ENCODE measurements at regions not wholly inside any gene's neighbourhood (a gene's known extent, or its start where the extent isn't known, plus 50 kb on each side); places are given as distances from the start of the nearest gene placed in this dataset.
A peak's percentile ranks its signal among the peaks of the same experiment; 100 is the strongest.

GRCh38 chr1:56378341-56379070 is 200.9 kb downstream of the PLPP3 start:
- TF ChIP-seq JUND (IDR thresholded peaks at IDR 0.05; ENCODE audit: low read depth): no peak
- in situ Hi-C loops (cut with HindIII; ENCODE audit: low pct_unique_long_range_greater_than_20kb, low sequenced_read_pairs): no loop called here
- peak in 1 of 2 experiments; percentile 2 for DNase-seq (ENCODE audit: low read depth in 1 of 2, low spot score in 1 of 2)

- no peak for DNase-seq (ENCODE audit: low read depth in 1 of 2, low spot score in 1 of 2)
- no peak for TF ChIP-seq JUND (IDR thresholded peaks at IDR 0.05; ENCODE audit: low read depth)
- in situ Hi-C loops (cut with HindIII; ENCODE audit: low pct_unique_long_range_greater_than_20kb, low sequenced_read_pairs): no loop called here
Measured at GRCh38 chr1:56377431-56377830, 201.9 kb downstream of the PLPP3 start.

GRCh38 chr1:56376188-56376984 is 203.0 kb downstream of the PLPP3 start:
- no peak for TF ChIP-seq JUND (IDR thresholded peaks at IDR 0.05; ENCODE audit: low read depth)
- in situ Hi-C loops (cut with HindIII; ENCODE audit: low pct_unique_long_range_greater_than_20kb, low sequenced_read_pairs): no loop called here
- DNase-seq (ENCODE audit: low read depth in 1 of 2, low spot score in 1 of 2): no peak

- in situ Hi-C loops (cut with HindIII; ENCODE audit: low pct_unique_long_range_greater_than_20kb, low sequenced_read_pairs): no loop called here
- DNase-seq (ENCODE audit: low read depth in 1 of 2, low spot score in 1 of 2): no peak
- TF ChIP-seq JUND (IDR thresholded peaks at IDR 0.05; ENCODE audit: low read depth): no peak
Measured at GRCh38 chr1:56375326-56375804, 204.0 kb downstream of the PLPP3 start.

GRCh38 chr1:56374026-56374974 is 205.1 kb downstream of the PLPP3 start:
- TF ChIP-seq JUND (IDR thresholded peaks at IDR 0.05; ENCODE audit: low read depth): no peak
- DNase-seq (ENCODE audit: low read depth in 1 of 2, low spot score in 1 of 2): no peak
- in situ Hi-C loops (cut with HindIII; ENCODE audit: low pct_unique_long_range_greater_than_20kb, low sequenced_read_pairs): no loop called here

GRCh38 chr1:56370513-56370912 is 208.8 kb downstream of the PLPP3 start:
- in situ Hi-C loops (cut with HindIII; ENCODE audit: low pct_unique_long_range_greater_than_20kb, low sequenced_read_pairs): no loop called here

GRCh38 chr1:56363007-56363770 is 216.2 kb downstream of the PLPP3 start:
- in situ Hi-C loops (cut with HindIII; ENCODE audit: low pct_unique_long_range_greater_than_20kb, low sequenced_read_pairs): no loop called here
- no peak for DNase-seq (ENCODE audit: low read depth in 1 of 2, low spot score in 1 of 2)
- no peak for TF ChIP-seq JUND (IDR thresholded peaks at IDR 0.05; ENCODE audit: low read depth)

More at GRCh38 chr1:56370513-56370912, 208.8 kb downstream of the PLPP3 start:
- no peak for DNase-seq (ENCODE audit: low read depth in 1 of 2, low spot score in 1 of 2)
- TF ChIP-seq JUND (IDR thresholded peaks at IDR 0.05; ENCODE audit: low read depth): no peak

GRCh38 chr1:56360021-56360420 is 219.3 kb downstream of the PLPP3 start:
- no peak for TF ChIP-seq JUND (IDR thresholded peaks at IDR 0.05; ENCODE audit: low read depth)
- in situ Hi-C loops (cut with HindIII; ENCODE audit: low pct_unique_long_range_greater_than_20kb, low sequenced_read_pairs): no loop called here
- no peak for DNase-seq (ENCODE audit: low read depth in 1 of 2, low spot score in 1 of 2)

GRCh38 chr1:56359056-56359455 is 220.3 kb downstream of the PLPP3 start:
- DNase-seq (ENCODE audit: low read depth in 1 of 2, low spot score in 1 of 2): no peak
- in situ Hi-C loops (cut with HindIII; ENCODE audit: low pct_unique_long_range_greater_than_20kb, low sequenced_read_pairs): no loop called here
- TF ChIP-seq JUND (IDR thresholded peaks at IDR 0.05; ENCODE audit: low read depth): no peak

GRCh38 chr1:56357927-56358690 is 221.3 kb downstream of the PLPP3 start:
- in situ Hi-C loops (cut with HindIII; ENCODE audit: low pct_unique_long_range_greater_than_20kb, low sequenced_read_pairs): no loop called here
- DNase-seq (ENCODE audit: low read depth in 1 of 2, low spot score in 1 of 2): no peak

GRCh38 chr1:56356376-56356990 is 222.9 kb downstream of the PLPP3 start:
- in situ Hi-C loops (cut with HindIII; ENCODE audit: low pct_unique_long_range_greater_than_20kb, low sequenced_read_pairs): no loop called here
- TF ChIP-seq JUND (IDR thresholded peaks at IDR 0.05; ENCODE audit: low read depth): no peak

More at GRCh38 chr1:56357927-56358690, 221.3 kb downstream of the PLPP3 start:
- no peak for TF ChIP-seq JUND (IDR thresholded peaks at IDR 0.05; ENCODE audit: low read depth)

More at GRCh38 chr1:56356376-56356990, 222.9 kb downstream of the PLPP3 start:
- DNase-seq (ENCODE audit: low read depth in 1 of 2, low spot score in 1 of 2): no peak
